Epithelial cell of proximal tubule (primary cell): ENCODE measurements at regions not wholly inside any gene's neighbourhood (a gene's known extent, or its start where the extent isn't known, plus 50 kb on each side); places are given as distances from the start of the nearest gene placed in this dataset.

Experiments used
- DNase-seq: peaks from one replicate; pipeline ENCODE4 v3.0.0-alpha.2; 2011; ENCODE audit warnings: low read depth
- H3K4me3 ChIP-seq: 2 replicates; pipeline ENCODE4 v1.5.1; 2011; ENCODE audit warnings: low read depth, mild to moderate bottlenecking, low read length
- CTCF ChIP-seq: conservative IDR thresholded peaks from 2 replicates; pipeline ENCODE4 v1.5.1; 2012; ENCODE audit warnings: low read depth, mild to moderate bottlenecking, low read length

GRCh38 chr18:64365106-64365505, 216.2 kb upstream of the LINC00305 start:
- no peak for DNase-seq

GRCh38 chr18:64337673-64338072, 188.8 kb upstream of the LINC00305 start:
- DNase-seq: no peak
- no peak for TF ChIP-seq CTCF
- no peak overlapping the region for H3K4me3 ChIP-seq

More at GRCh38 chr18:64365106-64365505, 216.2 kb upstream of the LINC00305 start:
- no peak overlapping the region for H3K4me3 ChIP-seq
- TF ChIP-seq CTCF: no peak

DNA sequence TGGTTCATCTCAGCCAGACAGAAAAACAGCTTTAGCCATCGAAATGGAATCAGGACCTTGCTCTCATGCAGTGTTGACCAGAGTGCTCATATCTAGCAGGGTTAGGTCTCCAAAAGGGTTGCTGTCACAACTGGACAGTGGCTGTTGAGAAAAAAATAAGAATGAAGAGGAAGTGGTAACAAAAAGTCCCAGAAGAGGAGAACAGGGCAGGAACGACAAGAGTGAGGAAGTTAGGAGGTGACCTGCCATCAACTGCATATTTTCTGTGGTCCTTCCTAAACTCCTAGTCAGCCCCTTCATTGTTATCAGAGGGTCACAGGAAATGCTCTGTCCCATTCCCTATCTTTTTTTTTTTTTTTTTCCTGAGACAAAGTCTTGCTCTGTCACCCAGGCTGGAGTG, 188.1 kb upstream of the LINC00305 start:
- H3K4me3 ChIP-seq: no peak overlapping the region
- no peak for DNase-seq
- TF ChIP-seq CTCF: no peak

- DNase-seq: no peak
- TF ChIP-seq CTCF: no peak
- no peak overlapping the region for H3K4me3 ChIP-seq
Observed at GRCh38 chr18:64334748-64335147, 185.9 kb upstream of the LINC00305 start.

DNA sequence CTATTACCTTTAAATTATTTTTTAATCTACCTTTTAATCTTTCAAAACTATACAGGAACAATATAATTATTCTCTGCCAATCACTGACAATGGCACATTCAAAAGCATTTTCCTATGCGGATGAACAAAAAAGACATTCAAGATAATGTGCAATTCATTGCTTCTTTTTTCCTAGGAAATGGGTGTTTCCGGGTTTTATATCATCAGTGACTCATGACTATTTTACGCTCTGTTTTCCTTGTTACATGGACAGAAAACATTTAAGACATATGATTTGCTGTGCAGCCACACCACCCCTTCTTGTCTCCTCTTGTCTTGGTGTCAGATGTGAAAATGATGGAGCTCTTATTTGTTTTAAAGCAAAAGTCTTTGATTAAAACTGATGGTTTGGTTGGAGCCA, 184.7 kb upstream of the LINC00305 start:
- TF ChIP-seq CTCF: no peak
- no peak for DNase-seq
- H3K4me3 ChIP-seq: no peak overlapping the region

DNA sequence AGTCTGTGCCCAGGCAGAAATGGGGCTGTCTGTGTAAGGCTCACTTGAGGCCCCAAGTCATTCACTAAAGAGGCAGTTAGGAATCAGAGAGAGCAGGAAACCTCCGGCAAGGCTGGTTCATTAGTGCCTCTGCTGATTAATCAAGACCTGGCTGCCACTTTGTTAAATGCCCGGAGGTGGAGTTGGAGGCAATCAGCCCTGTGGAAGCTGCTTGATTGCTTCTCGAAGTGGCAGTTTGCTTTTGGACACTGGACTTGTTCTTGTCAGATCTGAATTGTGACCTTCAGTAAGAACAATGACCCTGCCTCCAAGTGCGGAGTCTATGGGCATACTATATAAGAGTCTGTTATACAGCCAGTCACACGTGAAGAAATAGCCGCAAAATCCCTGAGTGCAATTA, 183.9 kb upstream of the LINC00305 start:
- H3K4me3 ChIP-seq: no peak overlapping the region
- TF ChIP-seq CTCF: no peak
- DNase-seq: no peak

DNA sequence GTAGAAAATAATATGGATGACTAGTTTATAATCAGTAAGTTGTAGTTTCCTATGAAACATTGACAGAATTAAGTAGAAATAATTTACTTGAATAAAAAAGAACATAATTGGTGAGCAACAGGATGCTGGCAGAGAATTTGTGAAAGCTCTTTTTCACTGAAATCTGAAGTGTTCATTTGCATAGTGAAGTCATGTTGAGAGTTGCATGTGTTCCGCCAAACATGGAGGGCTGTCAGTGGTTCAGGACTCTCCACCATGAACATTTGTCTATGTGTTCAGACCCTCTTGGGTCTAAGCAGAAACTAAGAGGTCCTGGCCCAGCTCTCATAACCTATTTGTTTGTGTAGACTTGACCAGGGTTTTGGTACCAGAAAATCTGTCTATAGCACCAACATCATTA, 182.5 kb upstream of the LINC00305 start:
- no peak overlapping the region for H3K4me3 ChIP-seq
- DNase-seq: no peak
- no peak for TF ChIP-seq CTCF
